HG03025 (cell line): ENCODE measurements at regions not wholly inside any gene's neighbourhood (a gene's known extent, or its start where the extent isn't known, plus 50 kb on each side); places are given as distances from the start of the nearest gene placed in this dataset.
"Not testable (repeated sequence)": the region's sequence is repeated elsewhere in the genome, so short reads cannot be mapped to it uniquely, and the experiment has no call there.

ENCODE experiments used
- ATAC-seq: cut with Tn5 transposase; IDR thresholded peaks from one replicate; pipeline ENCODE4 v1.9.1; 2021; ENCODE audit warnings: mild to moderate bottlenecking, moderate library complexity; ENCODE audit not compliant: unreplicated experiment, low FRiP score

- no peak for ATAC-seq
These were observed 1333.1 kb downstream of the SI start for GRCh38 chr3:163745204-163745603.

- no peak for ATAC-seq
These were observed 1342.9 kb downstream of the SI start for GRCh38 chr3:163735394-163735793.

GRCh38 chr3:163730684-163731083 lies 1347.6 kb downstream of the SI start:
- ATAC-seq: no peak

GRCh38 chr3:163726125-163726524 lies 1352.2 kb downstream of the SI start:
- no peak for ATAC-seq

- ATAC-seq: no peak
These were observed 1355.9 kb downstream of the SI start for GRCh38 chr3:163722405-163722804.

GRCh38 chr3:163721596-163721995 lies 1356.7 kb downstream of the SI start:
- ATAC-seq: no peak

GRCh38 chr3:163717377-163717776 lies 1360.9 kb downstream of the SI start:
- no peak for ATAC-seq

GRCh38 chr3:163708428-163708827 lies 1369.9 kb downstream of the SI start:
- no peak for ATAC-seq

- ATAC-seq: no peak
These were observed 1370.6 kb downstream of the SI start for GRCh38 chr3:163707659-163708058.

- ATAC-seq: not testable (repeated sequence)
These were observed 1380.1 kb downstream of the SI start for GRCh38 chr3:163698221-163698620.

- ATAC-seq: no peak
These were observed 1385.8 kb downstream of the SI start for GRCh38 chr3:163692494-163692893.

GRCh38 chr3:163684651-163685050 lies 1393.6 kb downstream of the SI start:
- no peak for ATAC-seq

GRCh38 chr3:163672954-163673353 lies 1405.3 kb downstream of the SI start:
- ATAC-seq: no peak

GRCh38 chr3:163671201-163671600 lies 1407.1 kb downstream of the SI start:
- ATAC-seq: no peak

- no peak for ATAC-seq
These were observed 1413.8 kb downstream of the SI start for GRCh38 chr3:163664466-163664865.

GRCh38 chr3:163657088-163657487 lies 1421.2 kb downstream of the SI start:
- ATAC-seq: no peak

GRCh38 chr3:163655021-163655420 lies 1423.3 kb downstream of the SI start:
- no peak for ATAC-seq

- ATAC-seq: no peak
These were observed 1434.1 kb downstream of the SI start for GRCh38 chr3:163644172-163644571.

GRCh38 chr3:163632722-163633121 lies 1445.6 kb downstream of the SI start:
- ATAC-seq: no peak

GRCh38 chr3:163626753-163627152 lies 1451.5 kb downstream of the SI start:
- no peak for ATAC-seq

GRCh38 chr3:163622384-163622783 lies 1455.9 kb downstream of the SI start:
- ATAC-seq: no peak

- ATAC-seq: no peak
These were observed 1463.4 kb downstream of the SI start for GRCh38 chr3:163614886-163615285.

- no peak for ATAC-seq
These were observed 1472.4 kb downstream of the SI start for GRCh38 chr3:163605915-163606314.
